A673 (cell line): ENCODE measurements at regions not wholly inside any gene's neighbourhood (a gene's known extent, or its start where the extent isn't known, plus 50 kb on each side); places are given as distances from the start of the nearest gene placed in this dataset.

ENCODE experiments used
- CTCF ChIP-seq: fragments of 300-800, 200-600 bp; sonication (generic); conservative IDR thresholded peaks from 2 replicates; pipeline ENCODE4 v1.5.1; 2017; ENCODE audit warnings: low read depth, mild to moderate bottlenecking, antibody characterized with exemption, low read length, moderate library complexity, mixed read lengths
- EZH2 ChIP-seq: fragments of 200-600 bp; sonication (generic); IDR thresholded peaks from 2 replicates; pipeline ENCODE4 v1.6.1; 2017; ENCODE audit warnings: borderline replicate concordance, low read depth, mild to moderate bottlenecking, mixed read lengths, antibody characterized with exemption, low read length; ENCODE audit not compliant: poor library complexity, severe bottlenecking

- TF ChIP-seq CTCF (no peak), EZH2 (no peak)
These were observed 122.6 kb downstream of the TRIB2 start for GRCh38 chr2:12839339-12839738.
